ENCODE measurements at regions not wholly inside any gene's neighbourhood (a gene's known extent, or its start where the extent isn't known, plus 50 kb on each side); places are given as distances from the start of the nearest gene placed in this dataset.

DNA sequence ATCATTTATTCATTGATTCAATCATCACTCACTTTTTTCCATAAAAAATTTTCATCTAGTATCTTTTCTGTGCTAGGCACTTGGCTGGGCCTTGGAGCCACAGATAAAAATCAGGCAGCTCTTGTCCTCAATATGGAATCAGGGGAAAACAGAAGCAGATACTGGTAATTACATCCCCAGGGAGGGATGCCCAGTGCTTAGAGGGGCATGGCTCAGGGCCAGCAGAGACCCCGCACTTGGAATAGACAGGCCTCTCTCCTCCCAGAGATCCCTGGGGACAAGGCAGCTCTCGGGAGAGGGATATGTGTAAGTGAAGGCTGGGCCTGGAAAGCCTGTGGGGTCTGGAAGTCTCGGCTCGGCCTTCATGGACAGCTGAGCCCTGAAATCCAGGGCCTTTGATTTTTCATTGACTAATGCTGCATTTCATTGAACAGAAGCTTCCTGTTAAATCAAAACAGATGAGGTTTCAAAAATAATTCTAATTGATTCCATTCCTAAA lies 180.4 kb downstream of the FOXD2 start:
- Histone ChIP-seq H3K4me1 (ENCODE audit: control insufficient read depth in 2 of 2, insufficient read depth in 2 of 2, low read length in 2 of 2) (no peaks in the 10 kb centered on the region), H3K79me2 (ENCODE audit: control insufficient read depth, insufficient read depth, low read length) (no peaks in the 10 kb centered on the region), H3K27me3 (replicated peaks in 1 of 4; ENCODE audit: control extremely low read depth in 1 of 4, control insufficient read depth in 3 of 4, insufficient read depth in 4 of 4, low read length in 3 of 4) (peaks cover 0 to 3% (median 0%) of the 10 kb centered on the region in 4 experiments), H3K36me3 (replicated peaks in 1 of 2; ENCODE audit: control extremely low read depth in 1 of 2, control insufficient read depth in 1 of 2, extremely low read depth in 1 of 2, insufficient read depth in 2 of 2, low read length in 1 of 2) (no peaks in the 10 kb centered on the region), H2AFZ (ENCODE audit: insufficient read depth, low read depth, low read length, poor library complexity, severe bottlenecking) (no peak overlapping the region), H3K27ac (ENCODE audit: low read length in 2 of 2) (no peak overlapping the region), H3K4me3 (ENCODE audit: control extremely low read depth in 1 of 5, extremely low read depth in 1 of 5, insufficient read depth in 1 of 5, low read depth in 2 of 5, low read length in 4 of 5) (no peak overlapping the region), H3K4me2 (replicated peaks; ENCODE audit: low read depth, low read length, poor library complexity, severe bottlenecking) (no peak overlapping the region), H3K9me3 (ENCODE audit: control extremely low read depth in 1 of 3, control insufficient read depth in 2 of 3, insufficient read depth in 1 of 3, low read length in 2 of 3) (no peaks in the 10 kb centered on the region), H4K20me1 (ENCODE audit: control insufficient read depth, insufficient read depth, low read length, poor library complexity, severe bottlenecking) (no peaks in the 10 kb centered on the region), H3K9ac (ENCODE audit: low read length) (no peak overlapping the region)
- Mint-ChIP-seq H3K4me1 (no peaks in the 10 kb centered on the region), H3K4me3 (no peak overlapping the region), H3K27me3 (peaks cover 9% of the 10 kb centered on the region), H3K27ac (no peak overlapping the region), H3K9me3 (ENCODE audit: insufficient read depth) (no peaks in the 10 kb centered on the region)
- TF ChIP-seq, protein P1, sequence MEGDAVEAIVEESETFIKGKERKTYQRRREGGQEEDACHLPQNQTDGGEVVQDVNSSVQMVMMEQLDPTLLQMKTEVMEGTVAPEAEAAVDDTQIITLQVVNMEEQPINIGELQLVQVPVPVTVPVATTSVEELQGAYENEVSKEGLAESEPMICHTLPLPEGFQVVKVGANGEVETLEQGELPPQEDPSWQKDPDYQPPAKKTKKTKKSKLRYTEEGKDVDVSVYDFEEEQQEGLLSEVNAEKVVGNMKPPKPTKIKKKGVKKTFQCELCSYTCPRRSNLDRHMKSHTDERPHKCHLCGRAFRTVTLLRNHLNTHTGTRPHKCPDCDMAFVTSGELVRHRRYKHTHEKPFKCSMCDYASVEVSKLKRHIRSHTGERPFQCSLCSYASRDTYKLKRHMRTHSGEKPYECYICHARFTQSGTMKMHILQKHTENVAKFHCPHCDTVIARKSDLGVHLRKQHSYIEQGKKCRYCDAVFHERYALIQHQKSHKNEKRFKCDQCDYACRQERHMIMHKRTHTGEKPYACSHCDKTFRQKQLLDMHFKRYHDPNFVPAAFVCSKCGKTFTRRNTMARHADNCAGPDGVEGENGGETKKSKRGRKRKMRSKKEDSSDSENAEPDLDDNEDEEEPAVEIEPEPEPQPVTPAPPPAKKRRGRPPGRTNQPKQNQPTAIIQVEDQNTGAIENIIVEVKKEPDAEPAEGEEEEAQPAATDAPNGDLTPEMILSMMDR (IDR thresholded peaks at IDR 0.05): no peak
- no peak for TF ChIP-seq EZH2 (IDR thresholded peaks at IDR 0.05; ENCODE audit: borderline replicate concordance, insufficient read depth, low read depth, low read length, poor library complexity, severe bottlenecking)
- intact Hi-C loops (cut with micrococcal nuclease): no loop called here
- WGBS (ENCODE audit: insufficient coverage): 96% methylated on average over 4 of the region's 4 CpGs
- ATAC-seq (ENCODE audit: low read depth) (no peak), DNase-seq (no peak)
- ChIA-PET CTCF (no interaction called here), POLR2A (no interaction called here)

DNA sequence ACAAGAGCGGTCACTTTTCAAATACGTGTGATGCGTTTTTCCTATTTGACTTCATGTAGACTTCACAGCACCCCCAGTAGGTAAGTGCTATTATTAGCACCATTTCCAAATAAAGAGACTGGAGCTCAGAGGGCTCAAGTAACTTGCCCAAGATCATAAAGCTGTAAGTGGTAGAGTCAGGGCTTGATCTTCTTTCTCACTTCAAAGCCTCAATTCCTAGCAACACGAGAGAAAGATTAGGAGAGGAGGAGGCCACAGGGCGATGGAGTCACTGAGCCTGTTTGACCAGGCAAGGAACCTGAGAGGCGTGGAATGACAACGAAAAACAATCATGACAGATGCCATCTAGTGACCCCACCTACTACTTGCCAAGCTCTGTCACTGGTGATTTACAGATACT lies 181.0 kb downstream of the FOXD2 start:
- H3K27me3 Mint-ChIP-seq: peaks cover 7% of the 10 kb centered on the region
- no peaks in the 10 kb centered on the region for H3K4me1 ChIP-seq (ENCODE audit: control insufficient read depth in 2 of 2, insufficient read depth in 2 of 2, low read length in 2 of 2)
- CTCF ChIA-PET: no interaction called here
- no peaks in the 10 kb centered on the region for H3K4me1 Mint-ChIP-seq
- no peak overlapping the region for H3K27ac ChIP-seq (ENCODE audit: low read length in 2 of 2)
- H3K4me3 Mint-ChIP-seq: no peak overlapping the region
- no peaks in the 10 kb centered on the region for H3K9me3 Mint-ChIP-seq (ENCODE audit: insufficient read depth)
- no peak overlapping the region for H3K4me2 ChIP-seq (replicated peaks; ENCODE audit: low read depth, low read length, poor library complexity, severe bottlenecking)
- no peak for ATAC-seq (ENCODE audit: low read depth)
- no peaks in the 10 kb centered on the region for H3K9me3 ChIP-seq (ENCODE audit: control extremely low read depth in 1 of 3, control insufficient read depth in 2 of 3, insufficient read depth in 1 of 3, low read length in 2 of 3)
- 100% methylated on average over 2 of the region's 7 CpGs for WGBS (ENCODE audit: insufficient coverage)
- POLR2A ChIA-PET: no interaction called here
- no peaks in the 10 kb centered on the region for H3K36me3 ChIP-seq (replicated peaks in 1 of 2; ENCODE audit: control extremely low read depth in 1 of 2, control insufficient read depth in 1 of 2, extremely low read depth in 1 of 2, insufficient read depth in 2 of 2, low read length in 1 of 2)
- peaks cover 0 to 3% (median 0%) of the 10 kb centered on the region in 4 experiments for H3K27me3 ChIP-seq (replicated peaks in 1 of 4; ENCODE audit: control extremely low read depth in 1 of 4, control insufficient read depth in 3 of 4, insufficient read depth in 4 of 4, low read length in 3 of 4)
- no peak overlapping the region for H2AFZ ChIP-seq (ENCODE audit: insufficient read depth, low read depth, low read length, poor library complexity, severe bottlenecking)
- intact Hi-C loops (cut with micrococcal nuclease): no loop called here
- TF ChIP-seq, protein P1 (IDR thresholded peaks at IDR 0.05): no peak
- no peak for TF ChIP-seq EZH2 (IDR thresholded peaks at IDR 0.05; ENCODE audit: borderline replicate concordance, insufficient read depth, low read depth, low read length, poor library complexity, severe bottlenecking)
- H3K27ac Mint-ChIP-seq: no peak overlapping the region
- no peak for DNase-seq
- no peaks in the 10 kb centered on the region for H4K20me1 ChIP-seq (ENCODE audit: control insufficient read depth, insufficient read depth, low read length, poor library complexity, severe bottlenecking)
- no peaks in the 10 kb centered on the region for H3K79me2 ChIP-seq (ENCODE audit: control insufficient read depth, insufficient read depth, low read length)
- H3K4me3 ChIP-seq (ENCODE audit: control extremely low read depth in 1 of 5, extremely low read depth in 1 of 5, insufficient read depth in 1 of 5, low read depth in 2 of 5, low read length in 4 of 5): no peak overlapping the region
- H3K9ac ChIP-seq (ENCODE audit: low read length): no peak overlapping the region

All from B cell (primary cell).